ENCODE measurements at regions not wholly inside any gene's neighbourhood (a gene's known extent, or its start where the extent isn't known, plus 50 kb on each side); places are given as distances from the start of the nearest gene placed in this dataset.

- Histone ChIP-seq H4K20me1 (ENCODE audit: insufficient read depth) (no peaks in the 10 kb centered on the region), H3K4me2 (ENCODE audit: low read length) (no peak overlapping the region), H3K4me3 (ENCODE audit: low read length) (no peak overlapping the region), H3K27me3 (ENCODE audit: insufficient read depth, low read depth, low read length) (no peaks in the 10 kb centered on the region), H3F3A (ENCODE audit: insufficient read depth, low read length, poor library complexity, severe bottlenecking) (no peaks in the 10 kb centered on the region), H3K9me2 (ENCODE audit: insufficient read depth, low read length) (no peaks in the 10 kb centered on the region), H3K9ac (ENCODE audit: low read length) (no peak overlapping the region), H3K79me2 (replicated peaks; ENCODE audit: insufficient read depth, low read length) (no peaks in the 10 kb centered on the region), H3K27ac (ENCODE audit: low read length) (no peak overlapping the region), H2AFZ (ENCODE audit: low read depth, low read length) (no peak overlapping the region), H3K36me3 (ENCODE audit: insufficient read depth, low read length) (no peaks in the 10 kb centered on the region), H3K9me3 (ENCODE audit: low read length) (no peaks in the 10 kb centered on the region)
- no peak for TF ChIP-seq SMC3 (conservative IDR thresholded peaks at IDR 0.05; ENCODE audit: poor library complexity)
- no peak for TF ChIP-seq REST (IDR thresholded peaks at IDR 0.05; ENCODE audit: borderline replicate concordance)
- TF ChIP-seq MXI1 (conservative IDR thresholded peaks at IDR 0.05; ENCODE audit: poor library complexity, severe bottlenecking) = no peak
- no peak for TF ChIP-seq CTCF (IDR thresholded peaks at IDR 0.05; ENCODE audit: poor library complexity, severe bottlenecking)
- TF ChIP-seq EZH2 (IDR thresholded peaks at IDR 0.05; ENCODE audit: borderline replicate concordance, insufficient read depth, low read length, poor library complexity, severe bottlenecking) = no peak
- TF ChIP-seq EP300 (conservative IDR thresholded peaks at IDR 0.05; ENCODE audit: poor library complexity, severe bottlenecking) = no peak
- TF ChIP-seq POLR2AphosphoS5 (IDR thresholded peaks at IDR 0.05) = no peak
- no peak for TF ChIP-seq RAD21 (conservative IDR thresholded peaks at IDR 0.05)
- no peak for TF ChIP-seq TAF1 (IDR thresholded peaks at IDR 0.05; ENCODE audit: low read depth)
Measured at GRCh38 chr2:107108556-107108955, 222.6 kb upstream of the ST6GAL2 start.

GRCh38 chr2:107111623-107112022, 225.7 kb upstream of the ST6GAL2 start:
- no peaks in the 10 kb centered on the region for H3F3A ChIP-seq (ENCODE audit: insufficient read depth, low read length, poor library complexity, severe bottlenecking)
- TF ChIP-seq TAF1 (IDR thresholded peaks at IDR 0.05; ENCODE audit: low read depth) = no peak
- TF ChIP-seq RAD21 (conservative IDR thresholded peaks at IDR 0.05) = no peak
- no peak for TF ChIP-seq POLR2AphosphoS5 (IDR thresholded peaks at IDR 0.05)
- TF ChIP-seq CTCF (IDR thresholded peaks at IDR 0.05; ENCODE audit: poor library complexity, severe bottlenecking) = no peak
- TF ChIP-seq REST (IDR thresholded peaks at IDR 0.05; ENCODE audit: borderline replicate concordance) = no peak
- TF ChIP-seq EP300 (conservative IDR thresholded peaks at IDR 0.05; ENCODE audit: poor library complexity, severe bottlenecking) = no peak
- no peak for TF ChIP-seq SMC3 (conservative IDR thresholded peaks at IDR 0.05; ENCODE audit: poor library complexity)
- TF ChIP-seq MXI1 (conservative IDR thresholded peaks at IDR 0.05; ENCODE audit: poor library complexity, severe bottlenecking) = no peak
- no peak for TF ChIP-seq EZH2 (IDR thresholded peaks at IDR 0.05; ENCODE audit: borderline replicate concordance, insufficient read depth, low read length, poor library complexity, severe bottlenecking)
- no peaks in the 10 kb centered on the region for H3K27me3 ChIP-seq (ENCODE audit: insufficient read depth, low read depth, low read length)
- H2AFZ ChIP-seq (ENCODE audit: low read depth, low read length) = no peak overlapping the region
- no peaks in the 10 kb centered on the region for H3K9me2 ChIP-seq (ENCODE audit: insufficient read depth, low read length)
- H3K9ac ChIP-seq (ENCODE audit: low read length) = no peak overlapping the region
- H3K36me3 ChIP-seq (ENCODE audit: insufficient read depth, low read length) = no peaks in the 10 kb centered on the region
- no peaks in the 10 kb centered on the region for H3K9me3 ChIP-seq (ENCODE audit: low read length)
- no peaks in the 10 kb centered on the region for H3K79me2 ChIP-seq (replicated peaks; ENCODE audit: insufficient read depth, low read length)
- H4K20me1 ChIP-seq (ENCODE audit: insufficient read depth) = no peaks in the 10 kb centered on the region
- H3K27ac ChIP-seq (ENCODE audit: low read length) = no peak overlapping the region
- H3K4me3 ChIP-seq (ENCODE audit: low read length) = no peak overlapping the region
- no peak overlapping the region for H3K4me2 ChIP-seq (ENCODE audit: low read length)
